ENCODE measurements at regions not wholly inside any gene's neighbourhood (a gene's known extent, or its start where the extent isn't known, plus 50 kb on each side); places are given as distances from the start of the nearest gene placed in this dataset.

DNA sequence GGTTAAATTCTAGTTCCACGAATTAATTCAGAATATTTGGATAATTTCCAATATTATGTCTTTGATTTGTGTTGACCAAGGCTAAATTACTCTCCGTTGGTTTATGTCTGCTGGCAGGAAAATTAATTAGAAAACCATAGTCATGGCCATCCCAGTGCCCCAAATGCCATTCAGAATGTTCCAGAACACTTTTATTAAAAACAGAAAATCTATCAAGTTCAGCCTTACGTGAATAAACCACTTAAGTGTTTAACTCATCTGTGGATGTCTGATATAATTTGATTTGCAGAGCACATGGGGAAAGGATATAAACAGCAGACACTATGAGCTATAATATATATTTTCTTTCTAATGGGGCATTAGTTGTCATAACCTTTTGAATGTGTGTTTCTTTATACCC is 480.7 kb downstream of the MRPL39 start:
- Histone ChIP-seq H3K9me2 (ENCODE audit: insufficient read depth, low read length) (no peaks in the 10 kb centered on the region), H3K79me2 (replicated peaks; ENCODE audit: insufficient read depth, low read length) (no peaks in the 10 kb centered on the region), H3K27ac (ENCODE audit: low read length) (no peak overlapping the region), H3K4me3 (ENCODE audit: low read length) (no peak overlapping the region), H3K9me3 (ENCODE audit: low read length) (no peaks in the 10 kb centered on the region), H3K4me2 (ENCODE audit: low read length) (no peak overlapping the region), H3K36me3 (ENCODE audit: insufficient read depth, low read length) (no peaks in the 10 kb centered on the region), H2AFZ (ENCODE audit: low read depth, low read length) (no peak overlapping the region), H3K9ac (ENCODE audit: low read length) (no peak overlapping the region), H3F3A (ENCODE audit: insufficient read depth, low read length, poor library complexity, severe bottlenecking) (no peaks in the 10 kb centered on the region), H4K20me1 (ENCODE audit: insufficient read depth) (no peaks in the 10 kb centered on the region), H3K27me3 (ENCODE audit: insufficient read depth, low read depth, low read length) (peaks cover 5% of the 10 kb centered on the region)
- TF ChIP-seq, protein P1, sequence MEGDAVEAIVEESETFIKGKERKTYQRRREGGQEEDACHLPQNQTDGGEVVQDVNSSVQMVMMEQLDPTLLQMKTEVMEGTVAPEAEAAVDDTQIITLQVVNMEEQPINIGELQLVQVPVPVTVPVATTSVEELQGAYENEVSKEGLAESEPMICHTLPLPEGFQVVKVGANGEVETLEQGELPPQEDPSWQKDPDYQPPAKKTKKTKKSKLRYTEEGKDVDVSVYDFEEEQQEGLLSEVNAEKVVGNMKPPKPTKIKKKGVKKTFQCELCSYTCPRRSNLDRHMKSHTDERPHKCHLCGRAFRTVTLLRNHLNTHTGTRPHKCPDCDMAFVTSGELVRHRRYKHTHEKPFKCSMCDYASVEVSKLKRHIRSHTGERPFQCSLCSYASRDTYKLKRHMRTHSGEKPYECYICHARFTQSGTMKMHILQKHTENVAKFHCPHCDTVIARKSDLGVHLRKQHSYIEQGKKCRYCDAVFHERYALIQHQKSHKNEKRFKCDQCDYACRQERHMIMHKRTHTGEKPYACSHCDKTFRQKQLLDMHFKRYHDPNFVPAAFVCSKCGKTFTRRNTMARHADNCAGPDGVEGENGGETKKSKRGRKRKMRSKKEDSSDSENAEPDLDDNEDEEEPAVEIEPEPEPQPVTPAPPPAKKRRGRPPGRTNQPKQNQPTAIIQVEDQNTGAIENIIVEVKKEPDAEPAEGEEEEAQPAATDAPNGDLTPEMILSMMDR (IDR thresholded peaks at IDR 0.05; ENCODE audit: poor library complexity, severe bottlenecking): no peak
- no peak for TF ChIP-seq POLR2AphosphoS5 (IDR thresholded peaks at IDR 0.05)

- TF ChIP-seq POLR2AphosphoS5 (IDR thresholded peaks at IDR 0.05) (no peak), RAD21 (conservative IDR thresholded peaks at IDR 0.05) (no peak), EZH2 (IDR thresholded peaks at IDR 0.05; ENCODE audit: borderline replicate concordance, insufficient read depth, low read length, poor library complexity, severe bottlenecking) (no peak)
- TF ChIP-seq, protein P1 (IDR thresholded peaks at IDR 0.05; ENCODE audit: poor library complexity, severe bottlenecking): no peak
- Histone ChIP-seq H3K27ac (ENCODE audit: low read length) (no peak overlapping the region), H3K36me3 (ENCODE audit: insufficient read depth, low read length) (no peaks in the 10 kb centered on the region), H3K9me2 (ENCODE audit: insufficient read depth, low read length) (no peaks in the 10 kb centered on the region), H3F3A (ENCODE audit: insufficient read depth, low read length, poor library complexity, severe bottlenecking) (no peaks in the 10 kb centered on the region), H3K9ac (ENCODE audit: low read length) (no peak overlapping the region), H3K4me3 (ENCODE audit: low read length) (no peak overlapping the region), H2AFZ (ENCODE audit: low read depth, low read length) (no peak overlapping the region), H3K27me3 (ENCODE audit: insufficient read depth, low read depth, low read length) (no peaks in the 10 kb centered on the region), H4K20me1 (ENCODE audit: insufficient read depth) (no peaks in the 10 kb centered on the region), H3K79me2 (replicated peaks; ENCODE audit: insufficient read depth, low read length) (no peaks in the 10 kb centered on the region), H3K9me3 (ENCODE audit: low read length) (no peaks in the 10 kb centered on the region), H3K4me2 (ENCODE audit: low read length) (no peak overlapping the region)
Measured at GRCh38 chr21:25118648-25119047, 488.6 kb downstream of the MRPL39 start.

DNA sequence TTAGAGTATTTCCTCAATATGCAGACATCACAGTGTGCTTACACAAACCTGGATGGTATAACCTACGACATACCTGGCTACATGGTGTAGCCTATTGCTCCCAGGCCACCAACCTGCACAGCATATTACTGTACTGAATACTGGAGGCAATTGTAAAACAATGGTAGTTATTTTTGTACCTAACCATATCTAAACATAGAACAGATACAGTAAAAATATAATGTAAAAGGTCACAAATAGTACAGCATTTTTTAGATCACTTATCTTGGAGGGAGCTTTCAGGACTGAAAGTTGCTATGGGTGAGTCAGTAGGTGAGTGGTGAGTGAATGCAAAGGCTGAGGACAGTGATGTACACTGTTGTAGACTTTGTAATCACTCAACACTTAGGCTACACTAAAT is 492.3 kb downstream of the MRPL39 start:
- Histone ChIP-seq H3K4me3 (ENCODE audit: low read length) (no peak overlapping the region), H3K27ac (ENCODE audit: low read length) (no peak overlapping the region), H4K20me1 (ENCODE audit: insufficient read depth) (no peaks in the 10 kb centered on the region), H3F3A (ENCODE audit: insufficient read depth, low read length, poor library complexity, severe bottlenecking) (no peaks in the 10 kb centered on the region), H3K9me2 (ENCODE audit: insufficient read depth, low read length) (no peaks in the 10 kb centered on the region), H3K36me3 (ENCODE audit: insufficient read depth, low read length) (no peaks in the 10 kb centered on the region), H3K9me3 (ENCODE audit: low read length) (no peaks in the 10 kb centered on the region), H3K27me3 (ENCODE audit: insufficient read depth, low read depth, low read length) (no peaks in the 10 kb centered on the region), H3K79me2 (replicated peaks; ENCODE audit: insufficient read depth, low read length) (no peaks in the 10 kb centered on the region), H3K4me2 (ENCODE audit: low read length) (no peak overlapping the region), H3K9ac (ENCODE audit: low read length) (no peak overlapping the region), H2AFZ (ENCODE audit: low read depth, low read length) (no peak overlapping the region)
- TF ChIP-seq MXI1 (conservative IDR thresholded peaks at IDR 0.05; ENCODE audit: poor library complexity, severe bottlenecking): no peak
- TF ChIP-seq TAF1 (IDR thresholded peaks at IDR 0.05; ENCODE audit: low read depth): no peak
- TF ChIP-seq SMC3 (conservative IDR thresholded peaks at IDR 0.05; ENCODE audit: poor library complexity): no peak
- no peak for TF ChIP-seq RAD21 (conservative IDR thresholded peaks at IDR 0.05)
- no peak for TF ChIP-seq REST (IDR thresholded peaks at IDR 0.05; ENCODE audit: borderline replicate concordance)
- no peak for TF ChIP-seq EZH2 (IDR thresholded peaks at IDR 0.05; ENCODE audit: borderline replicate concordance, insufficient read depth, low read length, poor library complexity, severe bottlenecking)
- TF ChIP-seq, protein P1 (IDR thresholded peaks at IDR 0.05; ENCODE audit: poor library complexity, severe bottlenecking): no peak
- TF ChIP-seq POLR2AphosphoS5 (IDR thresholded peaks at IDR 0.05): no peak
- TF ChIP-seq EP300 (conservative IDR thresholded peaks at IDR 0.05; ENCODE audit: poor library complexity, severe bottlenecking): no peak

Data from neural cell (in vitro differentiated cells).